ENCODE measurements at regions not wholly inside any gene's neighbourhood (a gene's known extent, or its start where the extent isn't known, plus 50 kb on each side); places are given as distances from the start of the nearest gene placed in this dataset.
"Not testable (repeated sequence)": the region's sequence is repeated elsewhere in the genome, so short reads cannot be mapped to it uniquely, and the experiment has no call there.

DNA sequence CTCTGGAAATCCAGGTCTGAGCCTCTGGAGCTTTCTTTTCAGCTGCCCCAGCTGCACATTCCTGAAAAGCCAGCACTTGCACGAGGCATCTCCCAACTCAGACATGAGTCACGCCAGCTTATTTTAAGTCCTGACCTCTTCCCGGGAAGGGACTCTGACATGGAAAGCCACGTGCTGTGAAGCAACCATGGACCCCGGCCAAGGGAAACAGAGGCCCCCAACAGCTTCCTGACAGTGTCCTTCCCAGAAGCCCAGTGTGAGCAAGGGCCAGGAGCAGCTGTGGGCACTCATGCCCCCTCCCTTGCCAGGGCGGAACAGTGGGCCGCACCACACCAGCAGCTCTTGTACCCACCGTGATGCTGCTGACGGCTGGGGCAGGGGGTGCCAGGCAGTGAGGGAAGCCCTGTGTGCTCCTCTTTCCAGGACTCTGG is 118.8 kb upstream of the CADM1 start:
- Mint-ChIP-seq H3K27me3 (peaks cover 11% of the 10 kb centered on the region), H3K36me3 (no peaks in the 10 kb centered on the region), H3K4me1 (no peaks in the 10 kb centered on the region), H3K4me3 (no peak overlapping the region), H3K27ac (no peak overlapping the region), H3K9me3 (no peaks in the 10 kb centered on the region)
- ATAC-seq: peak; percentile 21

DNA sequence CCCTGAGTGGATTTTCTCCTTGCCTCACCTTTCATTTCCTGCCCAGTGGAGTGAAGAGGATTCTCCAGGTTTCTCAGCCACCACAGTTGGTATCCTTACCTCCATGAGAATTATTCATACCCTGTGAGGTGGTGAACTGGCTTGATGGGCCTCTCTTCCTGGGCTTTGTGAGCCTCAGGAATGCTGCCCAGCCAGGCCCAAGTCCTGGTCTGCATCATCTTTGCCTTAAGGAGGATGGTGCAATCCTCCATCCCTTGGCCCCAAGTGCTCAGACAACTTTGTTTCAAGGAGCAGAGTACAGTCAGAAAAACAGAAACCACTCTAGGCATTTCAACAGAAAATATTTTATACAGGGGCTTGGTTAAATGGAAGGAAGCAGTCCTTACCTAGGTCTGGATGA is 114.2 kb upstream of the CADM1 start:
- no peaks in the 10 kb centered on the region for H3K9me3 Mint-ChIP-seq

DNA sequence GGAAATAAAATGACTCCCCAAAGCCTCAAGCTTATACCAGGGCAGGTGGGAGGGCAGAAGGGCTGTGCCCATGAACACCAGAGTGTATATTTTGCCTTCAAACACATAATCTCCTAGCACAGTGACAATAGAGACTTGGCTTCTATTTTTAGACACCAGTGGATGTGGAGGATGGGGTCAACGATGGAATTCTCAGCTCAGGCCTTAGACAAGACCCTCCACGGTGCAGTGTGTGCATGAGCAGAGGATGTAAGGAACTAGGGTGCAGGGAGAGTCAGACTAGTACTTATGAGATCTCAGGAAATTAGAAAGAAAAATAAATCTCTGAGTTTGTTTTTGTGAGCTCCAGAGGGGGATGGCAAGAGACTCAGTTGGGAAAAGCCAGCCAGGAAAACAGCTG is 113.6 kb upstream of the CADM1 start:
- Mint-ChIP-seq H3K27ac (no peak overlapping the region), H3K27me3 (no peaks in the 10 kb centered on the region), H3K4me3 (no peak overlapping the region), H3K36me3 (no peaks in the 10 kb centered on the region), H3K9me3 (no peaks in the 10 kb centered on the region), H3K4me1 (no peaks in the 10 kb centered on the region)
- ATAC-seq: no peak

More for the DNA sequence above, 114.2 kb upstream of the CADM1 start:
- Mint-ChIP-seq H3K27me3 (no peaks in the 10 kb centered on the region), H3K4me3 (no peak overlapping the region), H3K27ac (no peak overlapping the region), H3K4me1 (no peaks in the 10 kb centered on the region), H3K36me3 (no peaks in the 10 kb centered on the region)
- ATAC-seq: no peak

DNA sequence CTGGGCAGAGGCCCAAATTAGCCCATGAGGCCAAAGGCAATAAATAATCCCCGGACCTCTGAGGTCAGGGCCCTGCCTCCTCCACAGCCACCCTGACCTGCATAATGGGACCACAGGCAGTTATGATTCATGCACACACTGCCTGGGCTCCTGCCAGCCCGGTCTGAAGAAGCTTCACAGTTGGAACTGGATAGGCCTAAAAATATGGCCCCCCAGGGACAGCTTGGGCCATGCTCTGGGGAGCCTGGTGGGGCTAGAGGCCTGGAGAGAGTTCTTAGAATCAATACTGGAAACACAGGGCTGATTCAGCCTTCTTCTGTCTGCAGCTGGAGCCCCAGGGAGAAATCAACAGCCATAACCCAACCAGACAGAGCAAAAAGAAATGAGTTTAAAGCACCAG is 112.8 kb upstream of the CADM1 start:
- ATAC-seq: no peak
- no peaks in the 10 kb centered on the region for H3K4me1 Mint-ChIP-seq
- H3K9me3 Mint-ChIP-seq: no peaks in the 10 kb centered on the region
- H3K27me3 Mint-ChIP-seq: no peaks in the 10 kb centered on the region
- no peak overlapping the region for H3K27ac Mint-ChIP-seq
- H3K36me3 Mint-ChIP-seq: no peaks in the 10 kb centered on the region
- no peak overlapping the region for H3K4me3 Mint-ChIP-seq

DNA sequence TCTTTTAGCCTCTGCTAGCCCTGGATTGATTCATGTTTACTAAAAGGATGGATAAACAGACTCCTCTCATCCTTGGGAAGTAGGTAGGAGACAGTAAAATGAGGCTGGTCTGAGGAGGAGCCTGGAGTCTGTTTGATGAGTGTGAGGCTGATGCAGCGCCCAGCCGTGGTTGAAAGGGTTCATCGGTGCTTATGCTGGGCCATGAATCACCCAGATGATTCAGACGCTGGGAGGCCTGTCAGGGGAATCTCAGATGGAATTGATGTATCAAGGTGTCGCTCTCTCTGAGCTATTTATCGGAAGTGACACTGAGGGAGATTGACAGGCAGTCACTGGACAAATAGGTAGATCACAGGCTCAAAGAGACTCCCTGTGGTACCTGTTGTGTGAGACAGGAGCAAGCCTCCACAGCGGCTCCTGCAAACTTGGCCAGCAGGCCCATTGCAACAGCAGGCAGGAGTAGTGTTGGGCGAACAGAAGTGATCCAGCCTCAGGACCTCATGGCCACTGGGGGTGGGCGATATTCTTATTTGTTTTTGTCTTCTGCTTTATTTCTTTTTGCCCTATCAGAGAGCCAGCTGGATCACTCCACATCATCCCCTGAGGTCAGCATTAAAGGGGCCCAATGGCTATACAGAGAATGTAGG is 109.9 kb upstream of the CADM1 start:
- ATAC-seq: no peak
- no peak overlapping the region for H3K4me3 Mint-ChIP-seq
- H3K36me3 Mint-ChIP-seq: no peaks in the 10 kb centered on the region
- no peaks in the 10 kb centered on the region for H3K4me1 Mint-ChIP-seq
- no peaks in the 10 kb centered on the region for H3K27me3 Mint-ChIP-seq
- no peak overlapping the region for H3K27ac Mint-ChIP-seq
- H3K9me3 Mint-ChIP-seq: no peaks in the 10 kb centered on the region

DNA sequence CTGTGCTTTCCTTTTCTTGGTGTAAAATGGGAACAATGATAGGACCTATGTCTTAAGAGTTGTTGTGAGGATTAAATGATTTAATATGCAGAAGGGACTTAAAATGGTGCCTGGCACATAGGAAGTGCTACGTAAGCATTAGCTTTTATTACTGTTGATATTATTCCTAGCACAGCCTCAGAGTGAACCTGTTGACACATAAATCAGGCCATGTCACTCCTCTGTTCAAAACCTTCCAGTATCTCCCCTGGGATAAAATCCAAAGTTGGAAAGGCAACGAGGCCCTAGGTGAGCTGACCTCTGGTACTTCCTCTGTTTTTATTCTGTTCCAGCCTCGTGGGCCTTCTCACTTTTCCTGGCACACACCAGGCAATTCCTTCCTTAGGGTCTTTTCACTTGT is 108.8 kb upstream of the CADM1 start:
- H3K4me1 Mint-ChIP-seq: no peaks in the 10 kb centered on the region
- H3K27me3 Mint-ChIP-seq: no peaks in the 10 kb centered on the region
- no peak for ATAC-seq
- no peak overlapping the region for H3K4me3 Mint-ChIP-seq
- H3K36me3 Mint-ChIP-seq: no peaks in the 10 kb centered on the region
- H3K27ac Mint-ChIP-seq: no peak overlapping the region
- no peaks in the 10 kb centered on the region for H3K9me3 Mint-ChIP-seq

DNA sequence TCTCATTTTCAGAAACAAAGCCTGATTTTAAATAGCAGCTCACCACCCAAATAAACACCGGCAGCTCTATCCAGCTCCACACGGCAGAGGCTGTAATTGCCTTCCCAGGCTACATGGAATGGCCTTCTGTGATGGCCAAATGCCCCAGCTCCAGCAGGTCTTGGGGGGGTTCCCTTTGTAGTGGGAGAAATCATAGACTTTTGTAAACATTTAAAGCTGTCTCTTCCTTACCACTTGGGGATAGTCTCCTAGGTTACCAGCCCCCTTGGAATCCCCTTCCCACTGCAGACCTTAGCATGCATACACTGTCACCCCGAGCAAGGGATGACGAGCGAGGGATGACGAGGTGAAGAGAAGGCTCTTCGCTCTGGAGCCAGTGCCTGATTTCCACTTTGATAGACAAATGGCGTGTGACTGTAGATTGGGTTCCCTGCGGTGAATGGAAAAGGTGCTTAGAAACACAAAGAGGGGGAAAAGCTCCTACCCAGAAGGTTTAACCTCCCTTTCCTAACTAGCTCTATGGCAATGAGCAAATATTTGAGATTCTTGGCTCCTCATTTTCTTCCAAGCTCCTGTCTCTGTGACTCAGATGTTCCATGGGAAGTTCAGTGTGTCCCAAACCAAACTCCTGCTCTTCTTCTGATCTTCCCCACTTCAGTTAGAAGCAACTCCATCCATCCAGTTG is 108.0 kb upstream of the CADM1 start:
- H3K4me1 Mint-ChIP-seq: no peaks in the 10 kb centered on the region
- ATAC-seq: no peak
- no peaks in the 10 kb centered on the region for H3K36me3 Mint-ChIP-seq
- H3K9me3 Mint-ChIP-seq: no peaks in the 10 kb centered on the region
- H3K4me3 Mint-ChIP-seq: no peak overlapping the region
- H3K27me3 Mint-ChIP-seq: peaks cover 8% of the 10 kb centered on the region
- H3K27ac Mint-ChIP-seq: no peak overlapping the region

DNA sequence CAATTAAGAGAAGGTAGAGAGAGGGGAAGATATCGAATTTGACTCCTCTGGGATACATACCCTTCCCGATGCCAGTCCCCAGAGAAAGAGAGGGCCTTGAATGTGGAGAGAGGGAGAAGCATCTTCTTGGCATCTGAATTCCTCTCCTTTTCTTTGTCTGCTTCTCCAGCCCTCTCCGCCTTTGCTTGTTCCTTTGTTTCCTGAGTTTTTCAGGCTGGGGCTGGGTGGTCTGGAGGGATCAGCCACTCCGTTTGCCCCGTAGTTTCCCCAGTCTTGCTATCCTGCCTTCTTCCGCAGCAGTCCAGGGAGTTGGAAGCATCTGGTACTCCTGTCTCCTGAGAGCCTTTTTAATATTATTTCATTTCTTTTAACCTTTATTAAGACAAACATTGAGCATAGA is 107.1 kb upstream of the CADM1 start:
- ATAC-seq: no peak
- no peak overlapping the region for H3K4me3 Mint-ChIP-seq
- peaks cover 17% of the 10 kb centered on the region for H3K27me3 Mint-ChIP-seq
- no peaks in the 10 kb centered on the region for H3K4me1 Mint-ChIP-seq
- H3K9me3 Mint-ChIP-seq: no peaks in the 10 kb centered on the region
- H3K36me3 Mint-ChIP-seq: no peaks in the 10 kb centered on the region
- no peak overlapping the region for H3K27ac Mint-ChIP-seq

DNA sequence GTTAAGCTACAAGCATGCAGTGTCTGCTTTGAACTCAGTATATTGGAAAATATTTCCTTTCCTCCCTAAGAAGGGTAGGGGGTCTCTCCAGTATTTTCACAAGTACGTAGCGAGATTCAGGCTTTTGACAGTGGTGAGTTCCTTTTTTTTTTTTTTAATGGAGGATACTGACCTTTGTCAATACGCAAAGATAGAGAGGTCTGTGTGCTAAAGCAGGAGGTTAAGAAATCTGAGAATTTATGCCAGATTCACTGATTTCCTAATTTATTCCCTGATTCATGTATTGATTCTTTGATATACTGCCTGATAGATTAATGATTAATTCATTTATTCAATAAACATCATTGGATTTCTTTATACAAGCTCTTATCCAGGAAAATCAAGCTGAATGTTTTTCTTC is 106.7 kb upstream of the CADM1 start:
- Mint-ChIP-seq H3K4me1 (no peaks in the 10 kb centered on the region), H3K27ac (no peak overlapping the region), H3K4me3 (no peak overlapping the region), H3K9me3 (no peaks in the 10 kb centered on the region), H3K36me3 (no peaks in the 10 kb centered on the region), H3K27me3 (peaks cover 21% of the 10 kb centered on the region)
- ATAC-seq: no peak

DNA sequence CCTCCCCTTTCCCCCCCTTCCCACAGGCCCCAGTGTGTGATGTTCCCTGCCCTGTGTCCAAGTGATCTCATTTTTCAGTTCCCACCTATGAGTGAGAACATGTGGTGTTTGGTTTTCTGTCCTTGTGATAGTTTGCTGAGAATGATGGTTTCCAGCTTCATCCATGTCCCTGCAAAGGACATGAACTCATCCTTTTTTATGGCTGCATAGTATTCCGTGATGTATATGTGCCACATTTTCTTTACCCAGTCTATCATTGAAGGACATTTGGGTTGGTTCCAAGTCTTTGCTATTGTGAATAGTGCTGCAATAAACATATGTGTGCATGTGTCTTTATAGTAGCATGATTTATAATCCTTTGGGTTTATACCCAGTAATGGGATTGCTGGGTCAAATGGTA is 106.0 kb upstream of the CADM1 start:
- not testable (repeated sequence) for H3K36me3 Mint-ChIP-seq, H3K4me1 Mint-ChIP-seq, H3K9me3 Mint-ChIP-seq, H3K4me3 Mint-ChIP-seq, H3K27ac Mint-ChIP-seq, ATAC-seq
- peaks cover 23% of the 10 kb centered on the region for H3K27me3 Mint-ChIP-seq

DNA sequence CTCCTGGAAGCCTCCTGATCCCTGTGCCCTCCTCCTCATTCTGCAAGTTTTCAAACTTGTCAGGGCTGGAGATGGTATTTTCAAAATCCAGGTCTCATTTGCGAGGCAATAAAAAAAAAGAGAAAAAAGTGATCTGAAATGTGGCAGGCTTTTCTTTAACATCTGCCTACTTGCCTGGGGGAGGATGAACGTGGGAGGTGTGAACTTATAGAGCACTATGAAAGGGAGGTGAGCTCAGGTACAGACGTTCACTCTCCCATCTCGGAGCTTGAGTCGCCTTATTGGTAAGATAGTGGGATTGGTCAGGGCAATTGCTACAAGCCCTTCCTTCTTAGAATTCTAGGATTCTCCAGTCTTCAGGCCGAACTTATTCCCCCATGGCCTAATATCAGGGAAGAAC is 104.8 kb upstream of the CADM1 start:
- no peaks in the 10 kb centered on the region for H3K4me1 Mint-ChIP-seq
- peaks cover 23% of the 10 kb centered on the region for H3K27me3 Mint-ChIP-seq
- no peak overlapping the region for H3K27ac Mint-ChIP-seq
- H3K36me3 Mint-ChIP-seq: no peaks in the 10 kb centered on the region
- no peak overlapping the region for H3K4me3 Mint-ChIP-seq
- no peaks in the 10 kb centered on the region for H3K9me3 Mint-ChIP-seq
- ATAC-seq: no peak

DNA sequence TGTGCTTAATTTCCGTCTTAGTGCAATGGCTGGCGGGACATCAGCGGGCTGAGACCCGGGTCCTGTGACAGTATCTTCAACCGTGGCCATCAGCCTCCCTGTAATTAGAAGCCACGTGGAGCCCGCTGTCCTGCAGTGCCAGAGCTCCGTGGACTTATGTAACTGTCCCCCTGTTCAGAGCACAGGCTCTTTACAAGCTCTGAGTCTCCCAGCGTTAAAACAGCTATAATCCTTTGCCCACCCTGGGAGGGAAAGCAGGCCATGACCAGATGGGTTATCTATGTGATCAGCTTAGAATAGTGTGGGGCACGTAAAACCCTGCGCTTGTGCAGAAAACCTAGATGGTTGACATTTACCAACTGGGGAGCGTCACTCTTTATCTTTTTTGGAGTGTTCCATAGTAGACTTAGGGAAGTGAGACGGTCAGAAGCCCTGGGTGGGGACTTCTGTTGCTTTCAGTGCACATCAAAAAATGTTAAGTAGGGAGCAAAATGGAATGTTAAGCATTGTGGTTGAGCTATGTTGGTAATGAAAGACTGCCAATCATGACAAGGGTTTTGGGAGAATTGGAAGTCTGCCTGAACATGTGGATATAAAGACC is 103.5 kb upstream of the CADM1 start:
- Mint-ChIP-seq H3K4me3 (no peak overlapping the region), H3K27me3 (peaks cover 23% of the 10 kb centered on the region), H3K4me1 (no peaks in the 10 kb centered on the region), H3K9me3 (no peaks in the 10 kb centered on the region), H3K27ac (no peak overlapping the region), H3K36me3 (no peaks in the 10 kb centered on the region)
- ATAC-seq: no peak

DNA sequence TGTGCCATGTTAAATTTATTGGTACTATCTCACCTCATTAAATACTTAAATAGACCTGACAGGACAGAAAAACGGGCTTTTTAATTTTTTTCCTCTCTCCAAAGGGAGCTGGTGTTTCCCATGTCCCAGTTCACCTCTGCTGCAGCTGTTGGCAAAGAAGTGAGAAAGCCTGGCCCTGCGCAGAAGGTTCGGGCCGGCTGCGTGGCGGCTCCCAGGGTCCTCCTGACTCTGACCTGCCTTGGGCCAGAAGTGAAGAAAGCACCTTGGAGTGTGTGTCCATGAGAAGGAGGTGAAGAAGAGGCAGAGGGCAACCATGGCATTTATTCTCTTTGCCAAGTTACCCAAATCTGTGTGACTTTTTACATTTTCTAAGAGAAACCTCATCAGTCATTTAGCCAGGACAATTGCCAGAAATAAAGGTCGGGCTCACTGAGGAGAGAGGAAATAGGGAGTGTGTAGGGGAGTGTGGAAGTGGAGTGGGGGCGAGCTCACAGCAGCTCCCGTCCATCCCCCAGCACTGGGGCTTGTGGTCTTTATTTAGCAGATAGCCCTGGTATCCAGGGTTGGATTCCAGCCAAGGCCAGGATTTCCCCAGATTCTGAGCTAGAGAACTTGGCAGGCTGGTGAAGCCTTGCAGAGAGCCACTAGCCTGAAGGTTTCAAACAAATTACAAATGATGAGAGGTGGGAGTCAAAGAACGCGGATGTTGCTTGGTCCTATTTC is 102.4 kb upstream of the CADM1 start:
- no peak overlapping the region for H3K27ac Mint-ChIP-seq
- H3K36me3 Mint-ChIP-seq: no peaks in the 10 kb centered on the region
- H3K4me3 Mint-ChIP-seq: no peak overlapping the region
- no peaks in the 10 kb centered on the region for H3K9me3 Mint-ChIP-seq
- ATAC-seq: no peak
- H3K4me1 Mint-ChIP-seq: no peaks in the 10 kb centered on the region
- peaks cover 23% of the 10 kb centered on the region for H3K27me3 Mint-ChIP-seq

DNA sequence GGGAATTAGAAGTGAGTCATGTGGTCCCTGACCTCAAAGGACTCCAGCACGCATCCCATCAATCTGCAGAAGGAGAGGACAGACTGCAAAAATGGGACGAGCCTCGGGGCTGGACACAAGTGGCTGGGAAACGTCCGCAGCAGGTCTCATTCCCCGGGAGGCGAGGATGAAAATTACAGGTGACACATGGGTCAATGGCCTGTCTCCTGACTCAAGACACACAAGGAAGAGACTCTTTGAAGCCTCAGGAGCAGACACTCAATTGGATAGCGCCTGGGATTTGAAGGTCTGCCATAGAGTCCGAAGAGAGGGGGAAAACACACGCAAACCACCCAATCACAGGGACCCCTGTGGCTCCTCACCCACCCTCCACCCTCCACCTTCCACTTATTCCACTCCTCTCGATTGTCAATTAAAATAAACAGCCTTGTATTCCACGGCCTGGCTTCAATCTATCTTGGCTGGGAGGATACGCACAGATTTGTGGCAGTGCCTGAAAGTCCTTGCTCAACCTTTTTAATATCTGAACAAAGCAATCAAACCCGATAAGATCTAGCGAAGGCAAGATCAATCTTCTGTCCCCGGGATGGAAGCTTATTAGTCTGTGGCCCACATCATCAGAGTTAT is 101.8 kb upstream of the CADM1 start:
- Mint-ChIP-seq H3K4me1 (no peaks in the 10 kb centered on the region), H3K9me3 (no peaks in the 10 kb centered on the region), H3K4me3 (no peak overlapping the region), H3K27ac (no peak overlapping the region), H3K36me3 (no peaks in the 10 kb centered on the region), H3K27me3 (peaks cover 23% of the 10 kb centered on the region)
- ATAC-seq: no peak

DNA sequence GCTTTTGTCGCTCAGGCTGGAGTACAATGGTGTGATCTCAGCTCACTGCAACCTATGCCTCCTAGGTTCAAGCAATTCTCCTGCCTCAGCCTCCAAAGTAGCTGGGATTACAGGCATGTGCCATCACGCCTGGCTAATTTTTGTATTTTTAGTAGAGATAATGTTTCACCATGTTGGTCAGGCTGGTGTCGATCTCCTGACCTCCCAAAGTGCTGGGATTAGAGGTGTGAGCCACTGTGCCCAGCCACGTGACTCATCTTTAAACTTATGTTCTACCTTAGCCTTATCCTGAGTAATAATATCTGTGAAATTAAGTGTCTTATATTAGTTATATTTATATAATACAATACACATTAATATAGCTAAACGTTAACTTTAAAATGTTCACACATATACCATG is 101.2 kb upstream of the CADM1 start:
- H3K27ac Mint-ChIP-seq, ATAC-seq, H3K36me3 Mint-ChIP-seq, H3K4me3 Mint-ChIP-seq, H3K9me3 Mint-ChIP-seq, H3K4me1 Mint-ChIP-seq: not testable (repeated sequence)
- H3K27me3 Mint-ChIP-seq: peaks cover 23% of the 10 kb centered on the region
